ENCODE measurements at regions not wholly inside any gene's neighbourhood (a gene's known extent, or its start where the extent isn't known, plus 50 kb on each side); places are given as distances from the start of the nearest gene placed in this dataset.

DNA sequence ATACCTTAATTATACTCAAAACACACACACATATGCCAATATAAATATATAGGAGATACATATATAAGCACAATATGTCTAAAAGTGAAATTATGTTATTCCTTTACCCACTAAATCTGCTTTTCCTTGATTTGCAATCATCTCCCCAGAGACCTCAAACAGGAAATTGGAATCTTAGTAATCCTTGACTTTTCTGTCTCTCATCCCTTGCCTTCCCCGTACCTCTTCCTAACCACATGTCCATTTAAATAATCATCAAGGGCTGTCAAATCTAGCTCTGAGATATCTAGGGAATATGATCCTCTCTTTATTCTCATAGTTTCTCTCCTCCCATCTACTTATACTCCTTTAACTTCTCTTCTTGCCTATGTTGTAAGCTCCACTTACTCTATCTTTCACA lies 336.6 kb downstream of the HGF start:
- no peaks in the 10 kb centered on the region for H3K4me1 ChIP-seq
- H3K4me3 ChIP-seq = no peak overlapping the region
- no peaks in the 10 kb centered on the region for H3K27me3 ChIP-seq
- no peaks in the 10 kb centered on the region for H3K36me3 ChIP-seq
- no peak overlapping the region for H3K27ac ChIP-seq
- H3K4me2 ChIP-seq = no peak overlapping the region
- peaks cover 6 to 14% (median 11%) of the 10 kb centered on the region in 11 experiments; a peak in 19 of 22 replicates for H3K9me3 ChIP-seq (replicated peaks in 1 of 11)
- H4K20me1 ChIP-seq = no peaks in the 10 kb centered on the region
- TF ChIP-seq Cebpa-rat (IDR thresholded peaks at IDR 0.05) = no peak
- no peak overlapping the region for H3K9ac ChIP-seq

DNA sequence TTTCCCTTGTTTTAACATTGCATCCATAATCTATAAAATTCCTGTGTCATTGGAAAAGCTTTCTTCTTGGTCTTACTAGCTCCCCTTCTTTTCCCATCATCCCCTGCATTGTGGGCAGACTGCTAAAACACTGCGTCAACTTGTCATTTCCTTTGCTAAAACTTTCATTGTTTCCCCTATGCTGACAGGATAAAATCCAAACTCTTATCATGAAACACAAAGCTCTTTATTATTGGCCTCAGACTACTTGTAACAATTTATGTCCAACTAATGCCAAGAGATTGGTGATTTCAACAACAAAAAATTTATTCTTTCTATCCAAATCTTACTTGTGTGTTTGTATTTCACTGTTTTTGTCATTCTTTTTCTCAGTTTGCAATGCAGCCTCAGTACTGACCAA lies 339.1 kb downstream of the HGF start:
- no peak overlapping the region for H3K27ac ChIP-seq
- no peak overlapping the region for H3K9ac ChIP-seq

DNA sequence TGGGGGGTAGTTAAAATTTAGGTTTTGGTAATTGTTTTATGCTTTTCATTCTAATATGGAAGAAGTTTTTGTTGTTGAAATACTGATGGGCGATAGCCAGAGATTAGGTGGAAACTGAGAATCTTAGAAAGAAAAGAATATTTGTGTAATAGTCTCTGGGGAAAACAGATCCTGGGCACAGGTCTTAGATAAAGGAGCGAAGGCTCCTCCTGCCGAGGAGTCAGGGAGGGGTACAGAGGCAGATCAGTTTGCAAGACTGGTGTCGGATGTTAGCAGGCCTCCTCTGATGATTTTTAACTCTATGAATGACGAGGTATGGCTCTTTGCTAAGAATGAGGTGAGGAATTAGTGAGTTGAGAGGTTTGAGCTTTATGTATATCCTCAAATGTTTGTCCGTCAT lies 339.7 kb downstream of the HGF start:
- H4K20me1 ChIP-seq = no peaks in the 10 kb centered on the region
- H3K27ac ChIP-seq = no peak overlapping the region
- H3K9me3 ChIP-seq (replicated peaks in 1 of 11) = no peaks in the 10 kb centered on the region
- no peaks in the 10 kb centered on the region for H3K36me3 ChIP-seq
- H3K27me3 ChIP-seq = no peaks in the 10 kb centered on the region
- H3K4me2 ChIP-seq = no peak overlapping the region
- no peak for TF ChIP-seq Cebpa-rat (IDR thresholded peaks at IDR 0.05)
- no peak overlapping the region for H3K9ac ChIP-seq
- no peak overlapping the region for H3K4me3 ChIP-seq
- H3K4me1 ChIP-seq = no peaks in the 10 kb centered on the region

More for the DNA sequence above, 339.1 kb downstream of the HGF start:
- H3K4me3 ChIP-seq = no peak overlapping the region
- no peaks in the 10 kb centered on the region for H3K27me3 ChIP-seq
- no peaks in the 10 kb centered on the region for H3K36me3 ChIP-seq
- no peaks in the 10 kb centered on the region for H4K20me1 ChIP-seq
- TF ChIP-seq Cebpa-rat (IDR thresholded peaks at IDR 0.05) = no peak
- H3K4me2 ChIP-seq = no peak overlapping the region
- H3K9me3 ChIP-seq (replicated peaks in 1 of 11) = no peaks in the 10 kb centered on the region
- H3K4me1 ChIP-seq = no peaks in the 10 kb centered on the region

DNA sequence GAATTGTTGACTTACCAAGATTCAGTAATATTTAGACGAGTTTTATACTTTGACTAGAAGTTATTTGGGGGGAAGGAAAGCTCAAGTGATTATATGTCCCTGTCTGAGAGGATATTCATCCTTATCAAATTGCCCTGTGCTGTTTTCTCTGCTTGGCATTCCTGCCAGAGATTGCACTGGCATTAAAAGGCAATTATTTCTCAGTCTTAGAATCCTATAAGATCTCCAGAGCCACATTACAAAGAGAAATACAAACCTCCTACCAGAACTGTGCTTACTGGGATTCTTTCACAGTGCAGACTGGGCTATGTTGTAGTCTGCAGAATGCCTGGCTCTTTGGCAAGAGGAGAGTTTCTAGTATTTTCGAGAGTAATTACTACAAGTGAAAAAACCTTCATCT lies 342.4 kb downstream of the HGF start:
- no peak overlapping the region for H3K4me3 ChIP-seq

DNA sequence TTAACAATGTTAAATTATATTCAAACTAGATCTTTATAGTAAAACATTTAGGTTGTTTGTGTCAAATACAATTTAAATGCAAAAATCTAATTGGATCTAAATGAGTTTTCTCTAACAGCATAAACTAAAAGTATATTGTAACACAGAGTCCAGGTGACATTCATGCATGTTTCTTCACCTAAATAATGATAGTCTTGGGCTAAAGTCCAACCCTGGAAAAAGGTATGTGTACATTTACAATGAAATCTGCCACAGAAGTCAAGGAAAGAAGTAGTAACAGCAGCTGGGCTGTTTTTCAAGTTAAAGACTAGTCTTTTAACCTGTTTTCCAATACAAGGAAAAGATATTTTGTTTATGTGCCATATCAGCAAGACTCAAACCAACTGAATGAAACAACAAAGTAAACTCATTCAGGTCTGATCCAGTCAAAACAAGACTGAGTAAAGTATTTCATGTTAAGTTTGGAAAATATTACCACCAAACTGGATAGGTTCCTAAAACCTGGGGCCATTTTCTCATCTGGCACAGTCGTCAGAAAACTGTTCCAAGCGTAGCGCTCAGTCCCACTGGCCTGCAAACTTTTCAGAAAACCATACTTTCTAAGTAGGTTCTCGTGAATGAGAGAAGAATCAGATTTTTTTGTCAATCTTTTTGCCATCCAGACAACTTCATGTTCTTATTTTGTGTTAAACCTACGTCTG lies 349.2 kb downstream of the HGF start:
- no peak overlapping the region for H3K9ac ChIP-seq
- no peaks in the 10 kb centered on the region for H4K20me1 ChIP-seq
- H3K27ac ChIP-seq = no peak overlapping the region
- no peak overlapping the region for H3K4me2 ChIP-seq
- no peaks in the 10 kb centered on the region for H3K27me3 ChIP-seq
- no peaks in the 10 kb centered on the region for H3K9me3 ChIP-seq (replicated peaks in 1 of 11)
- peaks cover 4 to 9% (median 8%) of the 10 kb centered on the region in 10 experiments; a peak in 14 of 20 replicates for H3K4me1 ChIP-seq
- no peak overlapping the region for H3K4me3 ChIP-seq
- no peaks in the 10 kb centered on the region for H3K36me3 ChIP-seq
- no peak for TF ChIP-seq Cebpa-rat (IDR thresholded peaks at IDR 0.05)

More for the DNA sequence above, 342.4 kb downstream of the HGF start:
- Histone ChIP-seq H3K27me3 (no peaks in the 10 kb centered on the region), H4K20me1 (no peaks in the 10 kb centered on the region), H3K4me1 (no peaks in the 10 kb centered on the region), H3K4me2 (no peak overlapping the region), H3K36me3 (no peaks in the 10 kb centered on the region), H3K9me3 (replicated peaks in 1 of 11) (no peaks in the 10 kb centered on the region), H3K27ac (no peak overlapping the region), H3K9ac (no peak overlapping the region)
- TF ChIP-seq Cebpa-rat (IDR thresholded peaks at IDR 0.05) = no peak

DNA sequence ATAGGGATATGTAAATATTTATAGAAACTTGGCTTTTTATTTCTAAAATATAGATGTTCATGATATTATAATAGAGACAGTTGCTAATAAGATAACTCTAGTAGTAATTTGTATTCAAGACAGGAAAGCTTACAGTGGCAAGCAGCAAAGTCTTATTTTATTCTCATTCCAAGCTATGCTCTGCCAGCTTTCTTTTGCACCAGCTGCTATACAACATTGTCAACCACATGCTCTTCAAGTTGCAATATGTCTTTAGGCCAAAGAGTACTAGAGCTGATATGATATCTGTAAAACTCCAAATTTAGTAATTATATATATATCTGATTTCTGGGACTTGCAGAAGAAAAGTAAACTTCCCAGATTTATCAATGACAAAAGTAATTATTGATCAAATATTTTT lies 350.1 kb downstream of the HGF start:
- H3K4me1 ChIP-seq = peaks cover 4 to 9% (median 8%) of the 10 kb centered on the region in 10 experiments; a peak in 14 of 20 replicates
- H3K9ac ChIP-seq = no peak overlapping the region
- no peaks in the 10 kb centered on the region for H3K9me3 ChIP-seq (replicated peaks in 1 of 11)
- no peaks in the 10 kb centered on the region for H3K36me3 ChIP-seq
- no peaks in the 10 kb centered on the region for H3K27me3 ChIP-seq
- H4K20me1 ChIP-seq = no peaks in the 10 kb centered on the region
- H3K4me3 ChIP-seq = no peak overlapping the region
- TF ChIP-seq Cebpa-rat (IDR thresholded peaks at IDR 0.05) = no peak
- no peak overlapping the region for H3K27ac ChIP-seq
- no peak overlapping the region for H3K4me2 ChIP-seq

DNA sequence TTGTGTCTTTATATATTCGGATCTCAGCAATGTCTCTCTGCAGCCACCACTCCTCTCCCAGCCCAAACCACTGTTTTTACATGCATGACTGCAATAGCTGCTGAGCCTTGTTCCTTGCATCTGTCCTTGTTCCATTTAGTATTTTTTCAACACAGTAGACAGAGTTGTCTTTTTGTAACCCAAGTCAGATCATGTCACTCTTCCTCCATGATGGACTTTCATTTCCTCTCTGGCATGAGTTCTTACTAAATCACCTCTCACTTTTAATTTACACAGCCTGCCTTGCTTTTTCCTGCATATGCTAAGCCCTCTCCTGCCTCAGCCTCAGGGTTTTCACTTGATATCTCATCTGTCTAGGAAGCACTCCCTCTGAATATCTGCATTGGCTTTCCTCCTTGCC lies 353.2 kb downstream of the HGF start:
- no peaks in the 10 kb centered on the region for H4K20me1 ChIP-seq
- H3K9ac ChIP-seq = no peak overlapping the region
- TF ChIP-seq Cebpa-rat (IDR thresholded peaks at IDR 0.05) = no peak
- no peak overlapping the region for H3K4me3 ChIP-seq
- peak overlapping the region in 6 of 11 experiments; percentile 0 to 29 (median 6); a peak in 5 of 22 replicates for H3K4me2 ChIP-seq
- H3K27ac ChIP-seq = no peak overlapping the region
- no peaks in the 10 kb centered on the region for H3K36me3 ChIP-seq
- peaks cover 4 to 9% (median 8%) of the 10 kb centered on the region in 10 experiments; a peak in 14 of 20 replicates for H3K4me1 ChIP-seq
- H3K27me3 ChIP-seq = no peaks in the 10 kb centered on the region
- no peaks in the 10 kb centered on the region for H3K9me3 ChIP-seq (replicated peaks in 1 of 11)

DNA sequence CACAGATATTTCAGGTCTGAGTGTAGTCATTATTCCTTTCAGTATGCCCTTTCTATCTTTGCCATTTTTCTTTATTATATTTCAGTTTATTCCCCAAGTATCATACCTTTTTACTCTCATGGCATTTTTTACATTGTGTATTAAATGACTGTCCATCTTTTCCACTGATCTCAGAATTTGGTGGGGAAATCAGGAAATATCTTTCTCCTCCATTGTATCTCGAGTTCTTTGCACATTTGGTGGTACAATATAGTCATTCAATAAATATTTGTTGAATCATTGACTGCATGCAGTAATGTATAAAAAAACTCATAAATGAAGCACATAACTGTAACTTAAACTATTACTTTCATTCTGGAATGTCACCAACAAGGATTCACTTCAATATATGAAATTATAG lies 354.7 kb downstream of the HGF start:
- Histone ChIP-seq H3K9me3 (replicated peaks in 1 of 11) (no peaks in the 10 kb centered on the region), H3K9ac (no peak overlapping the region), H3K4me3 (no peak overlapping the region), H3K36me3 (no peaks in the 10 kb centered on the region), H4K20me1 (no peaks in the 10 kb centered on the region), H3K4me2 (no peak overlapping the region), H3K27me3 (no peaks in the 10 kb centered on the region), H3K4me1 (peaks cover 4 to 9% (median 8%) of the 10 kb centered on the region in 10 experiments; a peak in 14 of 20 replicates), H3K27ac (no peak overlapping the region)
- no peak for TF ChIP-seq Cebpa-rat (IDR thresholded peaks at IDR 0.05)

DNA sequence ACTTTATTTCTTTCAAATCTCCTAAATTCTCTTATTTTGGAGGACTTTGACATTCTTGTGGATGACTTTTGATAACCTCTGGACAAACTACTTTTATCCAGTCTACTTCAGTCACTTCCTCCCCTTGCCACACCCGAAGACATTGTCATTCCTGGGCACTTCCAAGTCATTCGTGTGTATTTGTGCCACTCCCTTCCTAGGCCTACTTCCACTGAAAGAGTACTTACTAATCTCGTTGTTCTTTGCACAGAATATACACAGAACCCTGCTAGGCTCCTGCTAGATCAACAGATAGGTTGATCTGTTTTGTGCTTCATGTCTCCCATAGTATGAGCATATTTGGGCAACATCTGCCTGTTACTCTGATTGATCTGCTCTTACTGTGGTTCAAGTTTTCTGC lies 355.4 kb downstream of the HGF start:
- H3K4me2 ChIP-seq = no peak overlapping the region
- no peaks in the 10 kb centered on the region for H3K9me3 ChIP-seq (replicated peaks in 1 of 11)
- no peak overlapping the region for H3K27ac ChIP-seq
- peaks cover 4 to 9% (median 8%) of the 10 kb centered on the region in 10 experiments; a peak in 14 of 20 replicates for H3K4me1 ChIP-seq
- H4K20me1 ChIP-seq = no peaks in the 10 kb centered on the region
- no peak for TF ChIP-seq Cebpa-rat (IDR thresholded peaks at IDR 0.05)
- no peak overlapping the region for H3K4me3 ChIP-seq
- H3K36me3 ChIP-seq = no peaks in the 10 kb centered on the region
- no peak overlapping the region for H3K9ac ChIP-seq
- H3K27me3 ChIP-seq = no peaks in the 10 kb centered on the region

DNA sequence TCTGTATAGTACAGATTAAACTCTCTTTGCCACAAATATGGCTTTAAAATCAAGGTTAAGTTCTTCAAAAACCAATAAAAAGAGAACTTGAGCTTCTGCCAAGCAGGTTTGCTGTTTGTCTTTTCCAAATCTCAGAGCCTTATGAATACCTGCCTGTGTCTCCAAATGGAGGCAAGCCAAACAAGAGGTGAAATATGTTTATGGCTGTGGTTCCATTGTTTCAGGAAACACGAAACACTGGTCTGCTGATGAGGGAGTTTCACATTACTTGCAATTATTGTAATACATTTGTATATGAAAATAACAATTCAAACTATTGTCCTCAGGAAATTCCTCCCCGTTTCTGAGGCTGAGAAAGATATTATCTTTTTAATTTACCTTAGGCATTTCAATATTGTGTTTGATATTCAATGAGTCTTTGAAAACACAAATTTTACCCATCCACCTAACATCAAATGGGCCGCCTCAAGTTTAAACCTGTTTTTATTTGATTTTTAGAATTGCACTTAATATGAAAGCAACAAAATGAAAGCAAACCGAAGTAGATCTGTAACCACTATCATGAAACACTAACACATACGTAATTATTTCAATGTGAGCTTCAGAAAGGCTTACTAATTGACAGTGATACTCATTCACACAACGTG lies 359.3 kb downstream of the HGF start:
- TF ChIP-seq Cebpa-rat (IDR thresholded peaks at IDR 0.05) = no peak
- Histone ChIP-seq H3K9ac (no peak overlapping the region), H3K27me3 (no peaks in the 10 kb centered on the region), H3K4me1 (no peaks in the 10 kb centered on the region), H4K20me1 (no peaks in the 10 kb centered on the region), H3K36me3 (no peaks in the 10 kb centered on the region), H3K9me3 (replicated peaks in 1 of 11) (no peaks in the 10 kb centered on the region), H3K4me2 (no peak overlapping the region), H3K27ac (no peak overlapping the region), H3K4me3 (no peak overlapping the region)
